HepG2 (cell line): ENCODE measurements at regions not wholly inside any gene's neighbourhood (a gene's known extent, or its start where the extent isn't known, plus 50 kb on each side); places are given as distances from the start of the nearest gene placed in this dataset.

Experiments
- ATAC-seq: fragments of 200-7000 bp; cut with Tn5 transposase; 3 replicates; pipeline ENCODE4 v1.9.1; 2020; ENCODE audit warnings: mild to moderate bottlenecking, moderate library complexity
- BruUV-seq: library from RNA; stranded (reverse); fragments of 400-500 nt; replicated peaks from 2 replicates; lab custom pipeline; 2021; lab: Mats Ljungman, UMichigan
- CTCF ChIA-PET: fragments of 300-600 bp; formaldehyde crosslinking; extraction: SDS; loops from one replicate; lab custom pipeline; 2021; ENCODE audit warnings: low total read pairs, inconsistent platforms, low intra/inter-chr PET ratio; lab: Yijun Ruan, JAX
- POLR2A ChIA-PET: fragments of 350-600 bp; sonication (Branson Sonifier 250); formaldehyde crosslinking; loops from one replicate; lab custom pipeline; 2020; ENCODE audit warnings: antibody characterized with exemption, inconsistent platforms; lab: Yijun Ruan, JAX
- DNase-seq: peaks from one replicate; pipeline ENCODE4 v3.0.0-alpha.2; 2015; ENCODE audit warnings: low spot score
- FAIRE-seq: peaks from 3 replicates; lab custom pipeline; 2011; peaks lifted over from hg19 to GRCh38; lab: Jason Lieb, UNC
- H2AFZ ChIP-seq: one replicate; pipeline ENCODE4 v1.6.1; 2011; ENCODE audit warnings: low read length, inconsistent platforms
- H3K27ac ChIP-seq: fragments of 300-600 bp; 3 replicates; pipeline ENCODE4 v1.8.0; 2011; ENCODE audit warnings: mixed run types, mild to moderate bottlenecking, mixed read lengths, low read length, inconsistent platforms; ENCODE audit not compliant: insufficient read depth; ENCODE audit errors: extremely low read length
- H3K27me3 ChIP-seq, 2 experiments: fragments of 200-600 bp in 1 of 2; 2 replicates in 1 of 2; 3 replicates in 1 of 2; pipeline versions ENCODE4 v1.6.0 to v1.8.0; 2011; ENCODE audit warnings: low read length in 2 of 2, mild to moderate bottlenecking in 2 of 2, moderate library complexity in 2 of 2, inconsistent platforms in 1 of 2; ENCODE audit not compliant: insufficient read depth in 2 of 2, control insufficient read depth in 1 of 2
- H3K36me3 ChIP-seq, 2 experiments: fragments of 200-600 bp in 1 of 2; replicated peaks in 1 of 2; 2 replicates in 1 of 2; 3 replicates in 1 of 2; pipeline versions ENCODE4 v1.5.1 to v1.8.0; 2011; ENCODE audit warnings: low read length in 2 of 2, inconsistent platforms in 1 of 2; ENCODE audit not compliant: insufficient read depth in 2 of 2, control insufficient read depth in 1 of 2
- H3K4me1 ChIP-seq: 2 replicates; pipeline ENCODE4 v1.5.1; 2012; ENCODE audit warnings: low read length, inconsistent platforms; ENCODE audit not compliant: insufficient read depth
- H3K4me2 ChIP-seq: 2 replicates; pipeline ENCODE4 v1.6.0; 2011; ENCODE audit warnings: low read depth, low read length, inconsistent platforms
- H3K4me3 ChIP-seq, 3 experiments: fragments of 200-600 bp in 1 of 3; sonication (generic), shearing (Covaris generic) in 1 of 3; replicated peaks in 1 of 3; 2 replicates each; pipeline ENCODE4 v1.5.1; 2011 to 2016; ENCODE audit warnings: low read length in 3 of 3, inconsistent platforms in 2 of 3, low read depth in 2 of 3, mild to moderate bottlenecking in 2 of 3, control low read depth in 1 of 3, mixed read lengths in 1 of 3; ENCODE audit not compliant: insufficient read depth in 1 of 3
- H3K79me2 ChIP-seq: one replicate; pipeline ENCODE4 v1.6.1; 2011; ENCODE audit warnings: low read length, inconsistent platforms; ENCODE audit not compliant: insufficient read depth
- H3K9ac ChIP-seq: 2 replicates; pipeline ENCODE4 v1.6.0; 2011; ENCODE audit warnings: mild to moderate bottlenecking, low read depth, low read length, inconsistent platforms; ENCODE audit not compliant: insufficient read depth
- H3K9me3 ChIP-seq: 2 replicates; pipeline ENCODE4 v1.5.1; 2012; ENCODE audit warnings: mild to moderate bottlenecking, low read length
- H4K20me1 ChIP-seq: 2 replicates; pipeline ENCODE4 v1.6.0; 2011; ENCODE audit warnings: inconsistent platforms, mild to moderate bottlenecking, low read length, moderate library complexity; ENCODE audit not compliant: insufficient read depth
- AKNA ChIP-seq: sonication (generic); formaldehyde crosslinking; IDR thresholded peaks from 2 replicates; pipeline ENCODE4 v1.4.0; 2020; ENCODE audit warnings: missing genetic modification reagents, borderline replicate concordance
- CEBPB ChIP-seq: IDR thresholded peaks from 2 replicates; pipeline ENCODE4 v1.6.1; 2011; ENCODE audit warnings: low read depth, low read length, improper control_type of control experiment, borderline replicate concordance
- DZIP1 ChIP-seq: sonication (generic); formaldehyde crosslinking; IDR thresholded peaks from 2 replicates; pipeline ENCODE4 v1.5.0; 2020; ENCODE audit warnings: mild to moderate bottlenecking, missing genetic modification reagents
- GMEB2 ChIP-seq: IDR thresholded peaks from 2 replicates; pipeline ENCODE4 v1.6.1; 2016; ENCODE audit warnings: missing biosample characterization, missing genetic modification reagents, low read depth
- HNRNPH1 ChIP-seq: fragments of 200-400 bp; formaldehyde crosslinking; optimal IDR thresholded peaks from 2 replicates; pipeline ENCODE3; 2017; ENCODE audit warnings: mild to moderate bottlenecking, low read depth, low read length
- KLF15 ChIP-seq: sonication (generic); formaldehyde crosslinking; IDR thresholded peaks from 2 replicates; pipeline ENCODE4 v1.8.1; 2023; ENCODE audit warnings: borderline replicate concordance, mild to moderate bottlenecking, inconsistent platforms, missing genetic modification reagents, mixed read lengths
- MTF1 ChIP-seq: sonication (generic); formaldehyde crosslinking; IDR thresholded peaks from 2 replicates; pipeline ENCODE4 v1.5.0; 2020; ENCODE audit warnings: missing genetic modification reagents
- TCF7 ChIP-seq: sonication (generic); IDR thresholded peaks from 2 replicates; pipeline ENCODE4 v1.6.1; 2016; ENCODE audit warnings: antibody characterized with exemption, low read depth
- ZFP1 ChIP-seq: IDR thresholded peaks from 2 replicates; pipeline ENCODE4 v1.6.1; 2016
- WGBS: methylation state at CpG from one replicate; pipeline ENCODE4 v1.1.6; 2017; ENCODE audit warnings: low lambda C conversion rate; 5-methylcytosine and 5-hydroxymethylcytosine counted together
- in situ Hi-C: cut with HindIII; loops from 2 replicates; pipeline ENCODE4 v1.10.0; 2017; ENCODE audit warnings: low pct_unique_long_range_greater_than_20kb; ENCODE audit not compliant: extremely low pct_ligation_motif_present
- intact Hi-C: fragments of 100-400 bp; cut with micrococcal nuclease; formaldehyde crosslinking; loops from one replicate; pipeline ENCODE4 v1.10.0; 2022; ENCODE audit not compliant: unreplicated experiment

GRCh38 chr5:118450554-118451332 is 537.6 kb downstream of the DTWD2 start:
- no peaks in the 10 kb centered on the region for H3K4me1 ChIP-seq
- BruUV-seq: no TSS peak
- H3K79me2 ChIP-seq: no peaks in the 10 kb centered on the region
- TF ChIP-seq CEBPB (no peak), HNRNPH1 (no peak), ZFP1 (CRISPR knock-in tag) (no peak), MTF1 (CRISPR knock-in tag) (no peak)
- no peak overlapping the region for H3K9ac ChIP-seq
- no peak overlapping the region for H3K4me3 ChIP-seq
- H3K4me2 ChIP-seq: no peak overlapping the region
- H4K20me1 ChIP-seq: no peaks in the 10 kb centered on the region
- H3K36me3 ChIP-seq: no peaks in the 10 kb centered on the region
- no peak overlapping the region for H2AFZ ChIP-seq
- H3K27me3 ChIP-seq: no peaks in the 10 kb centered on the region
- in situ Hi-C loops: no loop called here
- POLR2A ChIA-PET: no interaction called here
- FAIRE-seq: no peak
- no peak for DNase-seq
- H3K27ac ChIP-seq: no peak overlapping the region
- no peak for ATAC-seq
- CTCF ChIA-PET: no interaction called here
- intact Hi-C loops: no loop called here
- 25% methylated on average over 7 of the region's 7 CpGs for WGBS
- H3K9me3 ChIP-seq: no peaks in the 10 kb centered on the region

- in situ Hi-C loops: no loop called here
- ATAC-seq (no peak), FAIRE-seq (no peak), DNase-seq (no peak)
- BruUV-seq: no TSS peak
- Histone ChIP-seq H3K4me2 (no peak overlapping the region), H3K9me3 (no peaks in the 10 kb centered on the region), H3K27ac (no peak overlapping the region), H3K9ac (no peak overlapping the region), H3K27me3 (no peaks in the 10 kb centered on the region), H3K36me3 (no peaks in the 10 kb centered on the region), H2AFZ (no peak overlapping the region), H4K20me1 (no peaks in the 10 kb centered on the region), H3K4me1 (no peaks in the 10 kb centered on the region), H3K79me2 (no peaks in the 10 kb centered on the region), H3K4me3 (no peak overlapping the region)
- ChIA-PET CTCF (no interaction called here), POLR2A (no interaction called here)
- WGBS: 3% methylated on average over 1 of the region's 1 CpG
- no peak for TF ChIP-seq GMEB2 (CRISPR knock-in tag)
- TF ChIP-seq DZIP1 (CRISPR knock-in tag): no peak
- TF ChIP-seq KLF15 (CRISPR knock-in tag): no peak
- no peak for TF ChIP-seq TCF7
- TF ChIP-seq AKNA: no peak
- intact Hi-C loops: no loop called here
Measured at GRCh38 chr5:118447350-118447749, 541.0 kb downstream of the DTWD2 start.
